ENCODE measurements at regions not wholly inside any gene's neighbourhood (a gene's known extent, or its start where the extent isn't known, plus 50 kb on each side); places are given as distances from the start of the nearest gene placed in this dataset.

DNA sequence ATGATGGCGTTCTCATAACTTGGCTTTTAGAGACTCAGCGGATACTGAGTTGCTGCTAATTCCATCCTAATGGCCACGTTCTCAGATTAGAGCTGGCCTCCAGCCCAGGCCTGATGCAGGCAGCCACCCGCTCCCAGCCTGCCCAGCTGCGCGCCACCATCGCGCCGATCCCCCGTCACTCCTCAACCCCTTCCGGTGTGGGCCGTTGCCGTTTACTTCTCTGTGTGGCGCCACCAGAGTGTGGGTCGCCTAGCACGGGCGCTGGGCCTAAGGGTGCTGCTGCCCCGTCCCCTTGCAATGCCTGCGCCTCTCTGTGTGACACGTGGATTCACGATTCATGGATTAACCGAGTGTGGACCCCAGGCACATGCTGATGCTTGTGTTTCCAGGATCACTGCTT is 1116.0 kb downstream of the BRD1 start:
- Histone ChIP-seq H4K20me1 (replicated peaks; ENCODE audit: insufficient read depth) (no peaks in the 10 kb centered on the region), H3K9me2 (ENCODE audit: insufficient read depth) (no peaks in the 10 kb centered on the region), H3K36me3 (ENCODE audit: insufficient read depth) (no peaks in the 10 kb centered on the region; the same call in 1 of the 2 replicates), H3K4me2 (no peak overlapping the region), H3K4me1 (ENCODE audit: insufficient read depth) (no peaks in the 10 kb centered on the region), H3F3A (replicated peaks; ENCODE audit: low read depth) (no peaks in the 10 kb centered on the region), H3K27ac (ENCODE audit: low read depth) (no peak overlapping the region), H3K27me3 (ENCODE audit: insufficient read depth) (no peaks in the 10 kb centered on the region), H3K4me3 (no peak overlapping the region), H2AFZ (no peak overlapping the region), H3K79me2 (replicated peaks; ENCODE audit: insufficient read depth) (no peaks in the 10 kb centered on the region)
- DNase-seq (ENCODE audit: low spot score) = no peak
- Mint-ChIP-seq H3K4me3 (no peak overlapping the region), H3K36me3 (ENCODE audit: low read depth) (peaks cover 19% of the 10 kb centered on the region), H3K27me3 (ENCODE audit: insufficient read depth, low read depth, poor library complexity) (peaks cover 1% of the 10 kb centered on the region), H3K27ac (no peak overlapping the region), H3K4me1 (peaks cover 2% of the 10 kb centered on the region), H3K9me3 (peaks cover 14% of the 10 kb centered on the region)
- no peak for ATAC-seq
- TF ChIP-seq ZNF114 (CRISPR knock-in tag; IDR thresholded peaks at IDR 0.05) = no peak
- no peak for TF ChIP-seq JUNB (IDR thresholded peaks at IDR 0.05; ENCODE audit: unreplicated experiment)
- TF ChIP-seq EZH2phosphoT487 (IDR thresholded peaks at IDR 0.05; ENCODE audit: unreplicated experiment) = no peak
- TF ChIP-seq STAT1 (IDR thresholded peaks at IDR 0.05; ENCODE audit: unreplicated experiment) = no peak
- no peak for TF ChIP-seq POLR2AphosphoS5 (IDR thresholded peaks at IDR 0.05; ENCODE audit: low read depth)
- no peak for TF ChIP-seq NANOG (IDR thresholded peaks at IDR 0.05; ENCODE audit: borderline replicate concordance)
- TF ChIP-seq CREB1 (CRISPR knock-in tag; IDR thresholded peaks at IDR 0.05; ENCODE audit: low read depth) = no peak
- TF ChIP-seq, protein P1, sequence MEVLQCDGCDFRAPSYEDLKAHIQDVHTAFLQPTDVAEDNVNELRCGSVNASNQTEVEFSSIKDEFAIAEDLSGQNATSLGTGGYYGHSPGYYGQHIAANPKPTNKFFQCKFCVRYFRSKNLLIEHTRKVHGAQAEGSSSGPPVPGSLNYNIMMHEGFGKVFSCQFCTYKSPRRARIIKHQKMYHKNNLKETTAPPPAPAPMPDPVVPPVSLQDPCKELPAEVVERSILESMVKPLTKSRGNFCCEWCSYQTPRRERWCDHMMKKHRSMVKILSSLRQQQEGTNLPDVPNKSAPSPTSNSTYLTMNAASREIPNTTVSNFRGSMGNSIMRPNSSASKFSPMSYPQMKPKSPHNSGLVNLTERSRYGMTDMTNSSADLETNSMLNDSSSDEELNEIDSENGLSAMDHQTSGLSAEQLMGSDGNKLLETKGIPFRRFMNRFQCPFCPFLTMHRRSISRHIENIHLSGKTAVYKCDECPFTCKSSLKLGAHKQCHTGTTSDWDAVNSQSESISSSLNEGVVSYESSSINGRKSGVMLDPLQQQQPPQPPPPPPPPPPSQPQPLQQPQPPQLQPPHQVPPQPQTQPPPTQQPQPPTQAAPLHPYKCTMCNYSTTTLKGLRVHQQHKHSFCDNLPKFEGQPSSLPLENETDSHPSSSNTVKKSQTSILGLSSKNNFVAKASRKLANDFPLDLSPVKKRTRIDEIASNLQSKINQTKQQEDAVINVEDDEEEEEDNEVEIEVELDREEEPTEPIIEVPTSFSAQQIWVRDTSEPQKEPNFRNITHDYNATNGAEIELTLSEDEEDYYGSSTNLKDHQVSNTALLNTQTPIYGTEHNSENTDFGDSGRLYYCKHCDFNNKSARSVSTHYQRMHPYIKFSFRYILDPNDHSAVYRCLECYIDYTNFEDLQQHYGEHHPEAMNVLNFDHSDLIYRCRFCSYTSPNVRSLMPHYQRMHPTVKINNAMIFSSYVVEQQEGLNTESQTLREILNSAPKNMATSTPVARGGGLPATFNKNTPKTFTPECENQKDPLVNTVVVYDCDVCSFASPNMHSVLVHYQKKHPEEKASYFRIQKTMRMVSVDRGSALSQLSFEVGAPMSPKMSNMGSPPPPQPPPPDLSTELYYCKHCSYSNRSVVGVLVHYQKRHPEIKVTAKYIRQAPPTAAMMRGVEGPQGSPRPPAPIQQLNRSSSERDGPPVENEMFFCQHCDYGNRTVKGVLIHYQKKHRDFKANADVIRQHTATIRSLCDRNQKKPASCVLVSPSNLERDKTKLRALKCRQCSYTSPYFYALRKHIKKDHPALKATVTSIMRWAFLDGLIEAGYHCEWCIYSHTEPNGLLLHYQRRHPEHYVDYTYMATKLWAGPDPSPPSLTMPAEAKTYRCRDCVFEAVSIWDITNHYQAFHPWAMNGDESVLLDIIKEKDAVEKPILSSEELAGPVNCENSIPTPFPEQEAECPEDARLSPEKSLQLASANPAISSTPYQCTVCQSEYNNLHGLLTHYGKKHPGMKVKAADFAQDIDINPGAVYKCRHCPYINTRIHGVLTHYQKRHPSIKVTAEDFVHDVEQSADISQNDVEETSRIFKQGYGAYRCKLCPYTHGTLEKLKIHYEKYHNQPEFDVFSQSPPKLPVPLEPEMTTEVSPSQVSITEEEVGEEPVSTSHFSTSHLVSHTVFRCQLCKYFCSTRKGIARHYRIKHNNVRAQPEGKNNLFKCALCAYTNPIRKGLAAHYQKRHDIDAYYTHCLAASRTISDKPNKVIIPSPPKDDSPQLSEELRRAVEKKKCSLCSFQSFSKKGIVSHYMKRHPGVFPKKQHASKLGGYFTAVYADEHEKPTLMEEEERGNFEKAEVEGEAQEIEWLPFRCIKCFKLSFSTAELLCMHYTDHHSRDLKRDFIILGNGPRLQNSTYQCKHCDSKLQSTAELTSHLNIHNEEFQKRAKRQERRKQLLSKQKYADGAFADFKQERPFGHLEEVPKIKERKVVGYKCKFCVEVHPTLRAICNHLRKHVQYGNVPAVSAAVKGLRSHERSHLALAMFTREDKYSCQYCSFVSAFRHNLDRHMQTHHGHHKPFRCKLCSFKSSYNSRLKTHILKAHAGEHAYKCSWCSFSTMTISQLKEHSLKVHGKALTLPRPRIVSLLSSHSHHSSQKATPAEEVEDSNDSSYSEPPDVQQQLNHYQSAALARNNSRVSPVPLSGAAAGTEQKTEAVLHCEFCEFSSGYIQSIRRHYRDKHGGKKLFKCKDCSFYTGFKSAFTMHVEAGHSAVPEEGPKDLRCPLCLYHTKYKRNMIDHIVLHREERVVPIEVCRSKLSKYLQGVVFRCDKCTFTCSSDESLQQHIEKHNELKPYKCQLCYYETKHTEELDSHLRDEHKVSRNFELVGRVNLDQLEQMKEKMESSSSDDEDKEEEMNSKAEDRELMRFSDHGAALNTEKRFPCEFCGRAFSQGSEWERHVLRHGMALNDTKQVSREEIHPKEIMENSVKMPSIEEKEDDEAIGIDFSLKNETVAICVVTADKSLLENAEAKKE (CRISPR knock-in tag; IDR thresholded peaks at IDR 0.05) = no peak
- TF ChIP-seq EZH2 (IDR thresholded peaks at IDR 0.05; ENCODE audit: low read depth, unreplicated experiment) = no peak
- TF ChIP-seq ZNF331 (CRISPR knock-in tag; IDR thresholded peaks at IDR 0.05; ENCODE audit: low read depth) = no peak
- TF ChIP-seq, protein P2, sequence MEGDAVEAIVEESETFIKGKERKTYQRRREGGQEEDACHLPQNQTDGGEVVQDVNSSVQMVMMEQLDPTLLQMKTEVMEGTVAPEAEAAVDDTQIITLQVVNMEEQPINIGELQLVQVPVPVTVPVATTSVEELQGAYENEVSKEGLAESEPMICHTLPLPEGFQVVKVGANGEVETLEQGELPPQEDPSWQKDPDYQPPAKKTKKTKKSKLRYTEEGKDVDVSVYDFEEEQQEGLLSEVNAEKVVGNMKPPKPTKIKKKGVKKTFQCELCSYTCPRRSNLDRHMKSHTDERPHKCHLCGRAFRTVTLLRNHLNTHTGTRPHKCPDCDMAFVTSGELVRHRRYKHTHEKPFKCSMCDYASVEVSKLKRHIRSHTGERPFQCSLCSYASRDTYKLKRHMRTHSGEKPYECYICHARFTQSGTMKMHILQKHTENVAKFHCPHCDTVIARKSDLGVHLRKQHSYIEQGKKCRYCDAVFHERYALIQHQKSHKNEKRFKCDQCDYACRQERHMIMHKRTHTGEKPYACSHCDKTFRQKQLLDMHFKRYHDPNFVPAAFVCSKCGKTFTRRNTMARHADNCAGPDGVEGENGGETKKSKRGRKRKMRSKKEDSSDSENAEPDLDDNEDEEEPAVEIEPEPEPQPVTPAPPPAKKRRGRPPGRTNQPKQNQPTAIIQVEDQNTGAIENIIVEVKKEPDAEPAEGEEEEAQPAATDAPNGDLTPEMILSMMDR (conservative IDR thresholded peaks at IDR 0.05; ENCODE audit: low read depth in 2 of 2) = no peak
- TF ChIP-seq REST (IDR thresholded peaks at IDR 0.05; ENCODE audit: unreplicated experiment) = no peak
- TF ChIP-seq, protein P3, sequence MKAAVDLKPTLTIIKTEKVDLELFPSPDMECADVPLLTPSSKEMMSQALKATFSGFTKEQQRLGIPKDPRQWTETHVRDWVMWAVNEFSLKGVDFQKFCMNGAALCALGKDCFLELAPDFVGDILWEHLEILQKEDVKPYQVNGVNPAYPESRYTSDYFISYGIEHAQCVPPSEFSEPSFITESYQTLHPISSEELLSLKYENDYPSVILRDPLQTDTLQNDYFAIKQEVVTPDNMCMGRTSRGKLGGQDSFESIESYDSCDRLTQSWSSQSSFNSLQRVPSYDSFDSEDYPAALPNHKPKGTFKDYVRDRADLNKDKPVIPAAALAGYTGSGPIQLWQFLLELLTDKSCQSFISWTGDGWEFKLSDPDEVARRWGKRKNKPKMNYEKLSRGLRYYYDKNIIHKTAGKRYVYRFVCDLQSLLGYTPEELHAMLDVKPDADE (IDR thresholded peaks at IDR 0.05) = no peak

Measured in GM23338 (cell line).